Thymus (tissue), 11 donors: ENCODE measurements at regions not wholly inside any gene's neighbourhood (a gene's known extent, or its start where the extent isn't known, plus 50 kb on each side); places are given as distances from the start of the nearest gene placed in this dataset.
"Not testable (repeated sequence)": the region's sequence is repeated elsewhere in the genome, so short reads cannot be mapped to it uniquely, and the experiment has no call there.

Experiments
- DNase-seq, 9 donors: peaks; one replicate each; pipeline ENCODE4 v3.0.0-alpha.2; 2013; ENCODE audit warnings: low spot score in 9 of 9, low read depth in 6 of 9, missing footprints in 1 of 9
- H3K27ac ChIP-seq, 2 donors: one replicate each; pipeline ENCODE4 v1.5.1; 2013; ENCODE audit warnings: control low read depth in 1 of 2, low read depth in 1 of 2, low read length in 1 of 2, mild to moderate bottlenecking in 1 of 2, moderate library complexity in 1 of 2
- H3K27me3 ChIP-seq, 2 donors: one replicate each; pipeline ENCODE4 v1.5.1; 2013; ENCODE audit warnings: low read length in 1 of 2; ENCODE audit not compliant: control insufficient read depth in 2 of 2, insufficient read depth in 1 of 2
- H3K36me3 ChIP-seq, 2 donors: one replicate each; pipeline ENCODE4 v1.5.1; 2013; ENCODE audit warnings: low read length in 1 of 2, mild to moderate bottlenecking in 1 of 2, moderate library complexity in 1 of 2; ENCODE audit not compliant: control insufficient read depth in 2 of 2, insufficient read depth in 2 of 2
- H3K4me1 ChIP-seq, 2 donors: one replicate each; pipeline ENCODE4 v1.5.1; 2013; ENCODE audit warnings: low read length in 2 of 2; ENCODE audit not compliant: control insufficient read depth in 2 of 2, insufficient read depth in 2 of 2
- H3K4me3 ChIP-seq, 2 donors: one replicate each; pipeline ENCODE4 v1.5.1; 2013; ENCODE audit warnings: low read length in 2 of 2, control low read depth in 1 of 2, mild to moderate bottlenecking in 1 of 2
- H3K9me3 ChIP-seq, 2 donors: one replicate each; pipeline ENCODE4 v1.5.1; 2013; ENCODE audit warnings: low read length in 1 of 2, mild to moderate bottlenecking in 1 of 2; ENCODE audit not compliant: control insufficient read depth in 2 of 2, insufficient read depth in 1 of 2
- WGBS: extraction: QIAGEN DNeasy Blood & Tissue Kit; methylation state at CpG from one replicate; pipeline ENCODE4 v1.1.7; 2013; 5-methylcytosine and 5-hydroxymethylcytosine counted together
- donor health status: healthy.

- Histone ChIP-seq H3K4me3 (no peak overlapping the region), H3K9me3 (peaks cover 0 to 10% of the 10 kb centered on the region in 2 donors), H3K27ac (no peak overlapping the region), H3K36me3 (no peaks in the 10 kb centered on the region), H3K4me1 (no peaks in the 10 kb centered on the region), H3K27me3 (no peaks in the 10 kb centered on the region)
- no peak for DNase-seq
- WGBS: 95% methylated on average over 1 of the region's 1 CpG
Observed at GRCh38 chr12:87427770-87428169, 601.4 kb downstream of the C12orf50 start.

GRCh38 chr12:87425942-87426554, 603.2 kb downstream of the C12orf50 start:
- Histone ChIP-seq H3K9me3 (peaks cover 0 to 23% of the 10 kb centered on the region in 2 donors), H3K4me3 (no peak overlapping the region), H3K4me1 (no peaks in the 10 kb centered on the region), H3K36me3 (no peaks in the 10 kb centered on the region), H3K27me3 (no peaks in the 10 kb centered on the region), H3K27ac (no peak overlapping the region)
- WGBS: 69% methylated on average over 2 of the region's 2 CpGs
- DNase-seq: no peak

GRCh38 chr12:87421233-87421632, 608.0 kb downstream of the C12orf50 start:
- not testable (repeated sequence) for H3K4me3 ChIP-seq, H3K36me3 ChIP-seq, H3K4me1 ChIP-seq, H3K27me3 ChIP-seq, H3K27ac ChIP-seq, DNase-seq
- peaks cover 0 to 17% of the 10 kb centered on the region in 2 donors for H3K9me3 ChIP-seq
- 96% methylated on average over 2 of the region's 2 CpGs for WGBS

- Histone ChIP-seq H3K4me1 (no peaks in the 10 kb centered on the region), H3K4me3 (no peak overlapping the region), H3K9me3 (no peaks in the 10 kb centered on the region), H3K27ac (no peak overlapping the region), H3K27me3 (no peaks in the 10 kb centered on the region), H3K36me3 (no peaks in the 10 kb centered on the region)
- WGBS: 86% methylated on average over 2 of the region's 2 CpGs
- no peak for DNase-seq
Observed at GRCh38 chr12:87413784-87414183, 615.4 kb downstream of the C12orf50 start.

GRCh38 chr12:87406926-87407325, 622.3 kb downstream of the C12orf50 start:
- no peak for DNase-seq
- Histone ChIP-seq H3K4me1 (no peaks in the 10 kb centered on the region), H3K4me3 (no peak overlapping the region), H3K36me3 (no peaks in the 10 kb centered on the region), H3K27me3 (no peaks in the 10 kb centered on the region), H3K27ac (no peak overlapping the region), H3K9me3 (no peaks in the 10 kb centered on the region)
- WGBS: 81% methylated on average over 1 of the region's 1 CpG

GRCh38 chr12:87405918-87406317, 623.3 kb downstream of the C12orf50 start:
- Histone ChIP-seq H3K27ac (no peak overlapping the region), H3K4me3 (no peak overlapping the region), H3K27me3 (no peaks in the 10 kb centered on the region), H3K9me3 (no peaks in the 10 kb centered on the region), H3K36me3 (no peaks in the 10 kb centered on the region), H3K4me1 (no peaks in the 10 kb centered on the region)
- DNase-seq: no peak

- not testable (repeated sequence) for H3K36me3 ChIP-seq, H3K27ac ChIP-seq, H3K4me3 ChIP-seq, H3K9me3 ChIP-seq, H3K4me1 ChIP-seq, H3K27me3 ChIP-seq, DNase-seq
- WGBS: 86% methylated on average over 4 of the region's 4 CpGs
Observed at GRCh38 chr12:87394168-87394567, 635.0 kb downstream of the C12orf50 start.

GRCh38 chr12:87388376-87388775, 640.8 kb downstream of the C12orf50 start:
- Histone ChIP-seq H3K36me3 (no peaks in the 10 kb centered on the region), H3K27ac (no peak overlapping the region), H3K4me3 (no peak overlapping the region), H3K9me3 (no peaks in the 10 kb centered on the region), H3K27me3 (no peaks in the 10 kb centered on the region), H3K4me1 (no peaks in the 10 kb centered on the region)
- no peak for DNase-seq
- 96% methylated on average over 3 of the region's 3 CpGs for WGBS

- no peaks in the 10 kb centered on the region for H3K4me1 ChIP-seq
- H3K9me3 ChIP-seq: no peaks in the 10 kb centered on the region
- H3K36me3 ChIP-seq: no peaks in the 10 kb centered on the region
- no peak for DNase-seq
- no peak overlapping the region for H3K4me3 ChIP-seq
- H3K27me3 ChIP-seq: no peaks in the 10 kb centered on the region
- no peak overlapping the region for H3K27ac ChIP-seq
Observed at GRCh38 chr12:87385322-87385721, 643.9 kb downstream of the C12orf50 start.

GRCh38 chr12:87384226-87384625, 645.0 kb downstream of the C12orf50 start:
- Histone ChIP-seq H3K36me3 (no peaks in the 10 kb centered on the region), H3K4me1 (no peaks in the 10 kb centered on the region), H3K27me3 (no peaks in the 10 kb centered on the region), H3K27ac (no peak overlapping the region), H3K4me3 (no peak overlapping the region), H3K9me3 (no peaks in the 10 kb centered on the region)
- WGBS: 75% methylated on average over 3 of the region's 3 CpGs
- DNase-seq: no peak
